ENCODE measurements at regions not wholly inside any gene's neighbourhood (a gene's known extent, or its start where the extent isn't known, plus 50 kb on each side); places are given as distances from the start of the nearest gene placed in this dataset.

DNA sequence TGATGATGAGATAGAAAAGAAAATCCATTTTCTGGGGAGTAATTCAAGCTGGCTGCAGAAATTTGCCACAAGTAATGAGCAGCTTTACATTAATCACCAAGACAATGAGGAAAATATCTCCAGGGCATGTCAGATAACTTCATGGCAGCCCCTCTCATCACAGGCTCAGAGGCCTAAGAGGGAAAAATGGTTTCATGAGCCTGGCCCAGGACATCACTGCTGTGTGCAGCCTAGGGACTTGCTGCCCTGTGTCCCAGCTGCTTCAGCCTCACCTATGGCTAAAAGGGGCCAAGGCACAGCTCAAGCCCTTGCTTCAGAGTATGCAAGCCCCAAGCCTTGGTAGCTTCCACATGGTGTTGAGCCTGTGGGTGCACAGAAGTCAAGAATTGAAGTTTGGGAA lies 161.7 kb downstream of the OPA1 start:
- no peak for DNase-seq (ENCODE audit: low read depth, low spot score)
- in situ Hi-C loops (cut with HindIII; ENCODE audit: low sequenced_read_pairs), result no loop called here
- no peak overlapping the region for H3K4me3 ChIP-seq (ENCODE audit: low read depth, low read length)
- TF ChIP-seq, protein P1, sequence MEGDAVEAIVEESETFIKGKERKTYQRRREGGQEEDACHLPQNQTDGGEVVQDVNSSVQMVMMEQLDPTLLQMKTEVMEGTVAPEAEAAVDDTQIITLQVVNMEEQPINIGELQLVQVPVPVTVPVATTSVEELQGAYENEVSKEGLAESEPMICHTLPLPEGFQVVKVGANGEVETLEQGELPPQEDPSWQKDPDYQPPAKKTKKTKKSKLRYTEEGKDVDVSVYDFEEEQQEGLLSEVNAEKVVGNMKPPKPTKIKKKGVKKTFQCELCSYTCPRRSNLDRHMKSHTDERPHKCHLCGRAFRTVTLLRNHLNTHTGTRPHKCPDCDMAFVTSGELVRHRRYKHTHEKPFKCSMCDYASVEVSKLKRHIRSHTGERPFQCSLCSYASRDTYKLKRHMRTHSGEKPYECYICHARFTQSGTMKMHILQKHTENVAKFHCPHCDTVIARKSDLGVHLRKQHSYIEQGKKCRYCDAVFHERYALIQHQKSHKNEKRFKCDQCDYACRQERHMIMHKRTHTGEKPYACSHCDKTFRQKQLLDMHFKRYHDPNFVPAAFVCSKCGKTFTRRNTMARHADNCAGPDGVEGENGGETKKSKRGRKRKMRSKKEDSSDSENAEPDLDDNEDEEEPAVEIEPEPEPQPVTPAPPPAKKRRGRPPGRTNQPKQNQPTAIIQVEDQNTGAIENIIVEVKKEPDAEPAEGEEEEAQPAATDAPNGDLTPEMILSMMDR (IDR thresholded peaks at IDR 0.05; ENCODE audit: low read depth, low read length), result no peak

- TF ChIP-seq, protein P1 (IDR thresholded peaks at IDR 0.05; ENCODE audit: low read depth, low read length), result no peak
- no peak overlapping the region for H3K4me3 ChIP-seq (ENCODE audit: low read depth, low read length)
- DNase-seq (ENCODE audit: low read depth, low spot score), result no peak
- in situ Hi-C loops (cut with HindIII; ENCODE audit: low sequenced_read_pairs), result no loop called here
Measured at GRCh38 chr3:193756536-193756935, 163.5 kb downstream of the OPA1 start.

DNA sequence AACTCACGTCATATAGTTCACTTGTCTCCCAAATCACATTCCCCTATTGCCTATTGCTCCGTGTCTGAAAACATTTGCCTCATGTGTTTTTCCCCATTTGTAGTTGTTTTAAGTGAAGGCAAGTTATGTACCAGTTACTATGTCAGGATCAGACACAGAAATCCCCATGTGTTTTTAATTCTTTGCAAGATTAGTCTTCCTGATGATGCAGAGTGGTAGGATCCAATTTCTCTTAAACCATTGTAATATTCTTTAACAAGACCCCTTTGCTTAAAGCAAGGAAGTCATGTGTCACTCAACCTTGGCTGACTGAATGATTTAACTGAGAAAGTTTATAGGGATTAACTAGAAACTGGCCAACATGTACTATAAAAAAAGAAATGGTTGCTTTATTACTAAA lies 164.4 kb downstream of the OPA1 start:
- H3K4me3 ChIP-seq (ENCODE audit: low read depth, low read length), result no peak overlapping the region
- no peak for DNase-seq (ENCODE audit: low read depth, low spot score)
- in situ Hi-C loops (cut with HindIII; ENCODE audit: low sequenced_read_pairs), result no loop called here
- TF ChIP-seq, protein P1 (IDR thresholded peaks at IDR 0.05; ENCODE audit: low read depth, low read length), result no peak

GRCh38 chr3:193761969-193762368 lies 169.0 kb downstream of the OPA1 start:
- in situ Hi-C loops (cut with HindIII; ENCODE audit: low sequenced_read_pairs), result no loop called here
- no peak for DNase-seq (ENCODE audit: low read depth, low spot score)
- H3K4me3 ChIP-seq (ENCODE audit: low read depth, low read length), result no peak overlapping the region
- TF ChIP-seq, protein P1 (IDR thresholded peaks at IDR 0.05; ENCODE audit: low read depth, low read length), result no peak

DNA sequence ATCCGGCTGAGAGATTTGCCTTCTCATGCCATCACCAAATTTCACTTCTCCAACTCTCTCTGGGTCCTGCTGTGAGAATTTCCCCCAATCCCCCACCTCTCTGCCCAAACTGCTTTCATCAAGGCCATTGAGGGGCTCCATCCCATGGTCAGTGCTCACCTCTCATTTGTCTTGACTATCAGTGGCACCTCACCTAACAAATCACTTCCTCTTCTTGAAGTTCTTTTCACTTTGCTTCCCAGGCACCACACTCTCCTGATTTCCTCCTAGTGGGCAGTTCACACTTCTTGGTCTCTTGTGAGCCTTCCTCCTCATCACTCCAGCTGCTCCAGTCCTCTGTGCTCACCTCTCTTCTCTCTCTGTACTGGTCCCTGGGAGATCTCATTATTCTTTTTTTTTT lies 169.6 kb downstream of the OPA1 start:
- no peak overlapping the region for H3K4me3 ChIP-seq (ENCODE audit: low read depth, low read length)
- TF ChIP-seq, protein P1 (IDR thresholded peaks at IDR 0.05; ENCODE audit: low read depth, low read length), result no peak
- in situ Hi-C loops (cut with HindIII; ENCODE audit: low sequenced_read_pairs), result no loop called here
- DNase-seq (ENCODE audit: low read depth, low spot score), result no peak

DNA sequence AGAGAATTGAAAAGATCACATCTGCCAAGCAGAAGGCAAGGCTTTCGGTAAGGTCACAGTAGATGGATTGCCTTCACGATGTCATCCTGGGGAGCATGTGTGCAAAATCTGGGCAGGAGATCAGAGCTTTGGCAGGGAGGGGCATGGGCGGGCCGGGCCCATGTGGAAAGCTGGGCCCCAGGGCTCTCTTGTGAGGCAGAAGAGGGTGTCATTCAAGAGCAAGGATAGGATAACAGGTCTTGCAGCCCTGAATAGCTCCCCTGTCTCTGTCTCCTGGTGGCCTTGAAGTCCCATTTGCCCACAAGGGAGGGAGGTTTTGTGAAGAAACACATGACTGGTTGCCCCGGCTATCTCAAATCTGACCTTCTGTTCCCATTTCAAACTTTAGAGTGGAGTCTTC lies 172.0 kb downstream of the OPA1 start:
- in situ Hi-C loops (cut with HindIII; ENCODE audit: low sequenced_read_pairs), result no loop called here
- TF ChIP-seq, protein P1 (IDR thresholded peaks at IDR 0.05; ENCODE audit: low read depth, low read length), result no peak
- H3K4me3 ChIP-seq (ENCODE audit: low read depth, low read length), result no peak overlapping the region
- no peak for DNase-seq (ENCODE audit: low read depth, low spot score)

Data from astrocyte of the spinal cord (primary cell).